ENCODE measurements at regions not wholly inside any gene's neighbourhood (a gene's known extent, or its start where the extent isn't known, plus 50 kb on each side); places are given as distances from the start of the nearest gene placed in this dataset.

DNA sequence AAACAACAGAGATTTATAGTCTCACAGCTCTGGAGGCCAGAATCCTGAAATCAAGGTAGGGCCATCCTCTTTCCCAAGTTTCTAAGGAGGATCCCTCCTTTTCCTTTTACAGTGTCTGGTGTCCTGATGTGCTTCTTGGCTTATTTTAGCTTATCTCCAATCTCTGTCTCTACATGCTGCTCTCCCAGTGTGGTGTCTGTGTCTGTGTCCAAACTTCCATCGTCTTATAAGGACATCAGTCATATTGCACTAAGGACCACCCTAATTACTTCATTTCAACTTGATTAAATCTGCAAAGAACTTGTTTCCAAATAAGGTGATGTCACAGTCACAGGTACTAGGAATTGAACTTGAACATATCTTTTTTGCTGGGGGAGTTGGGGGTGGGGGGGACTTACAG lies 529.6 kb downstream of the DHX35 start:
- H3K4me3 ChIP-seq (ENCODE audit: control insufficient read depth, low read depth, low read length), result no peak overlapping the region
- DNase-seq (ENCODE audit: low read depth), result no peak
- TF ChIP-seq CTCF (IDR thresholded peaks at IDR 0.05; ENCODE audit: control insufficient read depth, insufficient read depth, low read depth, low read length, missing control alignments), result no peak

GRCh38 chr20:39489986-39490560 lies 527.9 kb downstream of the DHX35 start:
- no peak for TF ChIP-seq CTCF (IDR thresholded peaks at IDR 0.05; ENCODE audit: control insufficient read depth, insufficient read depth, low read depth, low read length, missing control alignments)
- H3K4me3 ChIP-seq (ENCODE audit: control insufficient read depth, low read depth, low read length), result no peak overlapping the region
- DNase-seq (ENCODE audit: low read depth), result no peak

DNA sequence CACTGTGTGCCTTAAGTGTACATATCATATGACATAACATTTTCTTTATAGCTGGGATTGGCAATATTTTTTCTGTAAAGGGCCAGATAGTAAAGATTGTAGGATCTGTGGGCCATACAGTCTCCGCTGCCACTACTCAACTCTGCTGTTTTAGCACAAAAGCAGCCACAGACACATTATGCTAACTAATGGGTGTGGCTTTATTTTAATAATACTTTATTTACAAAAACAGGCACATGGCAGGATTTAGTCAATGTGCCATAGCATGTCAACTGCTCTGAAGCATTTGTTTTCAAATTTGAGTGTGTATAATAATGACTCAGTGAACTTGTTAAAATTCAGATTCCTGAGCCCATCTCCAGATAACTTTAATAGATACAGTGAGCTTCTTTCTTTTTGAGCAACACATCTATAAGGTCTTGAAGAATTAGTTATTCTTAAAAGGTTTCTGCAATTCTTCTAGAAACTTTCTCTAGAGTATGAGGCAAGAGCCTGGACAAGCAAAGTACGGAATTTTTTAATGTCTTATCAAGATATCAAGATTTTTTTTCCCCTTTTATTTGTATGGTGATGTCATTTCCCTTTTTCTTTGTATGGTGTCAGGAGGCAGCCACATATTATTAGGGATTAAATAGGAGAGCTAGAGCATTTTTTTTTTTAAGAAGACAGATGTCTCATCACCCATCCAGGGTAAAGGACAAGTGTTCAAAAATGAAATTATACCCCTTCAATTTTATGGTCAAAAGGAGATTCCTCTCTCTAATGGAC lies 518.3 kb downstream of the DHX35 start:
- no peak overlapping the region for H3K4me3 ChIP-seq (ENCODE audit: control insufficient read depth, low read depth, low read length)
- no peak for TF ChIP-seq CTCF (IDR thresholded peaks at IDR 0.05; ENCODE audit: control insufficient read depth, insufficient read depth, low read depth, low read length, missing control alignments)
- no peak for DNase-seq (ENCODE audit: low read depth)

- no peak for DNase-seq (ENCODE audit: low read depth)
- TF ChIP-seq CTCF (IDR thresholded peaks at IDR 0.05; ENCODE audit: control insufficient read depth, insufficient read depth, low read depth, low read length, missing control alignments), result no peak
- H3K4me3 ChIP-seq (ENCODE audit: control insufficient read depth, low read depth, low read length), result no peak overlapping the region
Observed at GRCh38 chr20:39479196-39479810, 517.2 kb downstream of the DHX35 start.

DNA sequence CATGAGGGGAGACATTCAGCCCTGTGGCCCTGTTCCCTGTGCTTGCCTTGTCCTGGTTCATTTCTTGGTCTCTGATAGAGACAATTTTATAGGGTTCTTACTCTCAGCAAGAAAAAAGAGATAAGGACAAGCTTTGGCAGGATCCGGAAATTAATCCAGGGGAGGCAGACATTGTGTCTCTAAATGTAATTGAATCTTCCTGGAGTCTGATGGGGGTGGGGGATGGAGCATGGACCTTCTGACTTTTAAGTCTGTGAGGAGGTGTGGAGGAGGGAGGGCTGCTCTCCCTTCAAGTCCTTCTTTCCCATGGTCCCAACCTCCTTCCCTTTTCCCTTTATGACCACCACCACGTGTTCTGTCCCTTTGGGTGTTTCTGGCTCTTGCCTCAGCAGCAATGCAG lies 512.7 kb downstream of the DHX35 start:
- TF ChIP-seq CTCF (IDR thresholded peaks at IDR 0.05; ENCODE audit: control insufficient read depth, insufficient read depth, low read depth, low read length, missing control alignments), result no peak
- DNase-seq (ENCODE audit: low read depth), result no peak
- H3K4me3 ChIP-seq (ENCODE audit: control insufficient read depth, low read depth, low read length), result no peak overlapping the region

GRCh38 chr20:39473536-39473935 lies 511.4 kb downstream of the DHX35 start:
- no peak for DNase-seq (ENCODE audit: low read depth)
- TF ChIP-seq CTCF (IDR thresholded peaks at IDR 0.05; ENCODE audit: control insufficient read depth, insufficient read depth, low read depth, low read length, missing control alignments), result no peak

More at GRCh38 chr20:39473536-39473935, 511.4 kb downstream of the DHX35 start:
- H3K4me3 ChIP-seq (ENCODE audit: control insufficient read depth, low read depth, low read length), result no peak overlapping the region
